Pons (tissue), 1 donor: ENCODE measurements at regions not wholly inside any gene's neighbourhood (a gene's known extent, or its start where the extent isn't known, plus 50 kb on each side); places are given as distances from the start of the nearest gene placed in this dataset.
"Not testable (repeated sequence)": the region's sequence is repeated elsewhere in the genome, so short reads cannot be mapped to it uniquely, and the experiment has no call there.

ENCODE experiments used
- DNase-seq: peaks from one replicate; pipeline ENCODE4 v3.0.0-alpha.2; 2016; ENCODE audit warnings: low spot score

DNA sequence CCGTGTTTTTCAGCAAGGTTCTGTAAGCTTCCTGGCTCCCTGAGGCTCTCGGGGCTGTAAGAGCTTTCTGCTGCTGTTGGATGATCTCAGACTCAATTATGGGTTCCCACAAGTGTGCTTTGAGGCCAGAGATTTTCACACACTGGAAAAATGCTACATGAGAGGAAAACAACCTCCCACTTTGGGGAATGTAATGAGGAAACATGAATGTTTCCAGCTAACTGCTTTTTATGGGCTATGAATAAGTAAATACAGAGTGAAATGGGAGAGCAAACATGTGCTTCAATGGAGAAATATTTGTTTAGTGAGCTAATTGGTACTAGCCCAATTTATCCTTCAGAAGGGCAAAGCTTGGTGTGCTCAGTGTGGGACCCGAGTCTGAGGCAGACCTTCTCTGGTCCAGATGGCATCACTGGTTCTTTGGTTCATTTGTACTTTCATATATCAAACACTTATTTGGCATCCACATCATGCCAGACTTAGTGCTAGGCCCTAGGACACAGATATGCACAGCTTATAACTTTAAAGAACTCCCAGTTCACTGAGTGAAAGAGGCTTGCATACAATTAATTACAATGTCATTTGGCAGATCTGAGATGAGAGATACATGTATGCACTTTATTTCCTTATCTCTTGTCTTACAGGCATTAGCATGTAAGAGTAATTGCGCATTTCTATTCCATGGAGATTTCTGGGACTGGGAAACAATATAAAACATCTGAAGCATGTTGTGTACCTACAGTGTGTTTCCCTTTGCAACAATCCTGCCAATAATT is 248.8 kb downstream of the RDH14 start:
- DNase-seq, result no peak

DNA sequence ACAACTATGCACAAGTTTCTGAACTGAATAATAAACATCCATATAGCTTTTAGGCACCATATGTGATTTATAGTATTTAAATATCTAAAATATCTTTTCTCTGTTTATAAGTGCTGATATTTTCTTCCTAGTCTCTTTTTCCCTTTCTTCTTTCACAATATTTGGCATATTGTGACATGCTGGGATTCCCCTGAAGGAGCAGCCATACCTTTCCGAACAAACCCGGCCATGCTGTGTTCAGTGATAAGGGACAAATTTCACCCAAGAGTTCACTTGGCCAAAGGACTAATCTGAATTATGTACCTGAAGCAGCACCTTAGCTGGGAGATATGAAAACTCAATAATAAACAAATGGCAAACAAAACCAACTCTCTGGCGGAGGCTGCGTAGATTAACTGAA is 250.8 kb downstream of the RDH14 start:
- no peak for DNase-seq

DNA sequence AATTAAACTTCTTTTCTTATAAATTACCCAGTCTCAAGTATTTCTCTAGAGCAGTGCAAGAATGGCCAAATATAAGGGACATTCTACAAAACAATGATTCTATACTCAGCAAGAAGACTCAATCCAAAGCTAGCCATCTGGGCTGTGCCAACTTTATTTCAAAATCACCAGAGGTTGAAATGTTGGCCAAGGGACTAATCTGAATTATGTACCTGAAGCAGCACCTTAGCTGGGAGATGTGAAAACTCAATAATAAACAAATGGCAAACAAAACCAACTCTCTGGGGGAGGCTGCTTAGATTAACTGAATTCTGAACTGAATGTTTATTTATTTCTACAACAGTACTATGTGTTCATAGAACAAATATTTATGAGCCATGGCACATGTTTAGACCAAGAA is 251.3 kb downstream of the RDH14 start:
- no peak for DNase-seq

DNA sequence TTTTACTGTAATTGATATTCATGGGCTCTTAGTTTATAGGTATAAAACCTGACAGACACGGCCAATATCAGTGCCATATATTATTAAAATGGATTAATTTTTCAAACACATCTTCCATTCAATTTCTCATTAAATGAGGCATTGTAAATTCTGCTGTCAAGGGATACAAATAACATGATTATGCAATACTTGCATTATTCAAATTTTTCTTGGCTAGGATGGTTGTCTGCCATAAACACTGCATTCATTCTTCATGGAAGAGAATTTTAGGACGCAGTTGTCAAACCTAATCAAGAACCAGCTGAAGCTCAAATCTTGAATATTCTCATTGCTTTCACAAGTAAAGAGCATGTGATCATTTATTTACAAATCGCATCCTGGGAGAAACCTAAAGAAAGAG is 255.6 kb downstream of the RDH14 start:
- no peak for DNase-seq

DNA sequence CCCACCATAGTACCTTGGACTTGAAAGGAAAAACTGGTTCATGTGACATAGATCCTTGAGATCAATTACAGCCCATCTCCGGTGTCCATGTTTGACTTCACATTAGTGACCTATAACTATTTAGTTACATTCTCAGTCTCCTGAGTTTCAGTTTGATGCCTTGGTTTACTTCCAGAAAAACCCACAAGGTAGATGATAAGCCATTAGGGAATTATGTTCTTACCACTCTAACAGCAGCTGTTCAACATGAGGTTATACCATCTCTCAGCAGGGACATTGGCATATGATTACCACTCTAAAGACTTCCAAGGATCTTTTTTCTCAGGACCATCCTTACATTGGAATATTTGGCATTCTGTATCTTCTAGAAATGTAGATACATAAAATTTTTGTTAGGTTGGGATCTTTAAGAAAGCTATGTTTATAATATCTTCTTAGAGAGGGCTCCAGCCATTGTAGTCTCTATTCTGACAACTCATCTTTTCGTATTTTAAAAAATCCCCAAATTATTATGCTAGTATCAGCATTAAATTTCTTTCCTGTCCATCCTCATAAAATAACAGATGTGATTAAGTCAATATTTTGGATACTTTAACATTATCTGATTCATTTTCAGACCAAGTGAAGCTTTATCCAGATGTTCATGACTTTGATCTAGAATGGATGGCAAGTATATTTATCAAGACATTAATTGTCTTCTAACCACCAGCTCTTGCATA is 258.9 kb downstream of the RDH14 start:
- DNase-seq, result no peak

DNA sequence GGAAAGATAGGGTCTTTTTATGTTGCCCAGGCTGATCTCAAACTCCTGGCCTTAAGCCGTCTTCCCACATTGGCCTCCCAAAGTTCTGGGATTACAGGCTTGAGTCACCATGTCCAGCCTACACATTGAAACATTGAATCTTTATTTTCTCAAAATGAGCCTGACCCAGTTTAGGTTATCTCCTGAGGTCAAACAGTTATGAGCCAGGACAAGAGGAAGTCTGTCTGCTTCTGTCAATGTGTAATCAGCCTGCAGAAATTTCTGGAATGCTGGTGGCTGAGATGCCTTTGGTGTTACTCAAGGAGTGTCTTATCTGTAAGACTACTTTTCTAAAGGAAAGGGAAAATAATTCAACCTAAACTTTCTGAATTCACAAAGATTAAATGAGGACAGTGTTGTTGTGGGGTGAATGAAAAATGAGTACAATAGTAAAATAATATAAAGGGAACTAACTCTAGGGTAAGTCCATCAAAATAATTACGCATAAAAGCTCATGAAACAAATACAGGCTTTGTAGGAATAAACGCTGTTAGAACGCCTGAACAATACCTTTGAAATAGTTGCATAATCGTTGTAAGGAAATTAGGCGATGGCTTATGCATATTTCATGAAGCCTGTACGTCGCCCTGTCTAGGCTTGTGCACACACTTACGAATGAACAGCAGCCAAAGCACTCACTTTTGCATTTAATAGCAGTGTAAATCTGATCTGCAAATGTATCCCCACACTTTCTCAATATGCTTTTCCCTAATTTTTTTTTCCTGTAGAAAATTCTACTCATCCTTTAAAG is 260.8 kb downstream of the RDH14 start:
- no peak for DNase-seq

DNA sequence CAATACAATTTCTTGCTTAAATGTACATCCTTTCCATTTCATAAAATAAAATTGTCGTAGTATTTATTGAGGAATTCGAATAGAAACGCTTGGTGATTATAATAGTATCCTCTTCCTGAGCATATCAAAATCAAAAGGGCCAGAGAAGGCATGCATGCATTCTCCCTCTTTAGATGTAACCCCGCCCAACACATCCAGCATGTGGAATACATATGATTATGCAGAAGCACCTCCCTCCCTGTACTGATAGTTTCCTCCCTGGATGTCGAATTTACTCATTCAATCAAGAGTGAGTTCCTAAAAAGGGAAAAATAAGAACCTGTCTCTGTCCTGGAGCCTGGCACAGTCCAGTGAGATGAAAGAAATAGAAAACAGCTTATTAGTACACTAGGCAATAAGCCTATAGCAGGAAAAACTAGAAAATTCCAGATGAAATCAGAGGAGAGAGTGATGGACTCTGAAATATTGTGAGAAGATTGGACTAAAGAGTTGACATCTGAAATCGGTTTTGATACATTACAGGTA is 262.9 kb downstream of the RDH14 start:
- DNase-seq, result no peak

DNA sequence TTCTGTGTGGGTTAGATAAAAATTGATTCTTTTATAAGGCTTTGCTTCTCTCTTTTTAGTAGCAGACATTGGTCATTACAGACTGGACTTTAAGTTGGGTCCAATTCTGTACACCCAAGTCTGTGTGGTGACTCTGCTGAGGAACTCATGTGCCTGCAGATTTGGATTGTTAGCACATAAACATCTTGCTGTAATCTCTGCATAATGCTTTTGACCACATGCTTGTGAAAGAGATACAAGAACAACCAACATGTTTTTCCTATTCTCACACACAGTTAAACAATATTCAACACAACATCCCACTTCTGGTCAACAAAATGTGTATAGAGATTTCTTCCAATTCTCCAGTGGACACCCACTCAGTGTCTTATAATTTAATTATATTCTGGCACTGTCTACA is 270.1 kb downstream of the RDH14 start:
- DNase-seq, result no peak

DNA sequence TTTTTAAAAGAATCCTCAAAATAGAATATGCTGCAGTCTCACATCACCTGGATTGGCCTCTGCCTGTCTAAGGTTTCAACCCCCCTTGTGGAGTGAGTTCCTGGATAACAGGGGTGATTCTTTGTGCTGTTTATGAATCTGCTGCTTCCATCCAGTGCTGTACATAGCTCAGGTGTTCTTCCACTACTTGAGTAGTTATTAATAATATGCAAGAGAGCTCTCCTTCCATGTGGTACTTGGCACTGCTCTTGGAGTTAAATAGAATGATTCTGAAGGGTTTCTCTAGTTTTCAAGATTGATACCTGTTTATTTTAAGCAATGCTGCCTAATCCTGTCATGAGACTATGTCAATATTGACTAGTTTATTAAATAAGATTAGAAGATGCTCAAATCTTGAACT is 273.6 kb downstream of the RDH14 start:
- no peak for DNase-seq

DNA sequence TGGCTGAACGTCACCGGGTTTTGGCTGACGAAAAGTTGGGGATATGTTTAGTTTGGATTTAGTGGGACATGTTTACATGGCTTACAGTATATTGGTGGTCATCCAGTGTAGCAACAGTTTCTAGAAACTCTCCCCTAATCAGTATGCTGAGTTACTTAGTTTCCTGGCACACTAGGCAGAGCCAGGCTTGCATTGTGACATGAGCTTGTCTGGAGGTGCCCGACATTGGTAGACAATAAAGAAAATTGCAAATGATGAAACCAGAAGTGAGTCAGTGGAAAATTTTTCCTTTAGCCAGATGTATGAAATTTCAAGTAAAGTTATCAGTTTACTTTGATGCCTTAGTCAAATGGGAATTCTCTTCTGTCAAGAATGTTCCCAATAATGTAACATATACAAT is 276.1 kb downstream of the RDH14 start:
- DNase-seq, result no peak

DNA sequence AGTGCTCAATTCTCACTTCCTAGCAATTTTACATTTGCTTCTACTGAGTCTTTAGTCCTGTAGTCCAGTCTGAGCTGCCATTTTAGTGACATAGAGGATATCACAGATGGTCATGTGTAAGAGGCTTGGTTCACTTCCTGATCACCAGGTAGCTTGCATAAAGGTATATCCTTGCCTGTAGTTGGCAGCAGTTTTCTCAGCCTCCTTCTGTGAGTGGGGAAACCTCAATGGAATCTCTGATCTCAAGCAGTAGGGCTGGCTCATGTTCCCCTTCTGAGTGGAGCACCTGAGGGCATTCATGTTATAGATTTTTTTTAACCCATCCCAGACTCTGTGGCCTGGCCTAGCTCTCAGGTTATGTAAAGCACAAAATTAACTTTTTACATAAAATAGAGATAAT is 278.4 kb downstream of the RDH14 start:
- DNase-seq, result no peak

DNA sequence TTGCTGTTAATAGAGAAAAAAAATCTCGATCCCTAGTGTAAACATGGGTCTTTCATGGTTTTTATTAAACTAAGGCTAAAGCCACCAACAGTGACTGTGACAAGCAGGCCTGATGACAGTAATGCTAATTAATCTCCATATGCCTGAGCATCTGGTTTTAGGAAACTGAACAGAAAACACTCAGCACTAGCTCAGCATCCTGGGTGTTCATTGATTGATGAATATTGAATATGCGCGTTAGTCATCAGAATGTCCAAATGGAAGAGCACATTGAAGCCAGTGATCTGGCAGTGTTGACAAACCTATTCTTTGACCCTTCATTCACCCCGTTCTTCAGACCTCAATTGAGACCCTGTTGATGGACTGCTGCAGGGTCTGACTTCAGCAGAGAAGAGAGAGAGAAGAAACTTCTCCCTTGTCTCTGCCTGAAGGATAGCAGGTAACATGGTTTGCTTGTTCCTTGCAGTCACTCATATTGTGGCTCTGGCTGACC is 283.8 kb downstream of the RDH14 start:
- no peak for DNase-seq

DNA sequence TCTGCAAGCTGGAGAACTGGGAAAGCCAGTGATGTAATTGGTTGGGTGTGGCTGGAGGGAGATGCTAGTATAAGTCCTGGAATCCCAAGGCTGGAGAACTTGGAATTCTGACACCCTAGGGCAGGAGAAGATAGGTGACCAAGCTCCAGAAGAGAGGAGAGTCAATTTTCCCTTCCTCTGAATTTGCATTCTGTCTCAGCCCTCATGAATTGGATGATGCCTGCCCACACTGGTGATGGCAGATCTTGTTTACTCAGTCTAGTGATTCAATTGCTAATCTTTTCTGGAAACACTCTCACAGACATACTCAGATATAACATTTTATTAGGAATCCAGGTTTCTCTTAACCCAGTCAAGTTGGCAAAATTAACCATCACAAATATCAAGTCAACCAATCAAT is 287.2 kb downstream of the RDH14 start:
- DNase-seq, result no peak

DNA sequence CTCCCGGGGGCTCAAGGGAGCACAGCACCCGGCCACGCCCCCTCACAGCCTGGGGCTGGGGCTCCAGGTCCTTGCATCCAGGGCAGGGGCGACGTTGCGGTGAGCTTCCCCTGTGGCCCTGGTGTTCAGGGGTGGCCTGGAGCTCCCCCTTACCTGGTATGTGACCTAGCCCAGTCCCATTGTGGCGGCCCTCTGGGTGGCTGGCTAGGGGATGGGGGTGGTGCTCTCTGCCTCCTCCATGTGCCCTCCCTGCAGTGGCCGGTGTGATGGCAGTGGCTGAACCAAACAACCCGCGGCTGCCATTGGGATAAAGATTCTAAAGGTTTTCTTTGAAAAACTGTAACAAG is 288.3 kb downstream of the RDH14 start:
- DNase-seq, result no peak

DNA sequence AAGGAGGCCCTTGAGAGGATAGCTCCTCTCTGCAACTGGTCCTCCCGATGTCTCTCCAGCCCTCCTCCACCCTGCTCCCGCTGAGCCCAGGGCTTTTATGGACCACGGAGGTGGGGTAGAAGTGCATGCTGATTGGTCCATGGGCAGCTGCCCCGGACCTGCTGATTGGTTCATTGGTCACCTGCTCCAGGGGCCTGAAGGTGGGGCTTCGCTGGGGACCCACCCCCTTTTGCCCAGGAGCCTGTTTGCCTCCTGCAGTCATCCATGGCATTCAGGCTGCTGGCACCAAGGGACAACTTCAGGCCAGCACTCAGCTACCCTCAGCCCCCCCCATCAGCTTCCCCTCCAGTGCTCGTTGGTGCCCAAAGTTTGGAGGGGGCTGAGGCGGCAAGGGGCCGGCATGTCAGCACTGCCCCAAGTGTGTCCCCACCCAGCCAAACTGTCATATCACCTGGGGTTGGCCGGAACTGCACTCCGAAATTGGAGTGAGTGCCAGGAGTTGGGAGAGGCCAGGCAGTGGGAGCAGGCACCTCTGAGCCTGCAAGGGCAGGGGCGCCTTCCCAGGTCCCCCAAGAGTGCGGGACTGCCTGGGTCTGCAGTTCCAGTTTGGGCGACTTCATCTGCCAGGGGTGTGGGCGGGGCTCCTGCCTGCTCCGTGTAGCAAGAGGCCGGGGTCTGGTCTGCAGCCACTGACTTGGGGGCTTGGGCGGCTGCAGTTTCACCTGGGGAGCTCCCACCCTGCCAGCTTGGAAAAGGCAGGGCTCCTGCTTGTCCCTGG is 288.9 kb downstream of the RDH14 start:
- DNase-seq, result no peak

DNA sequence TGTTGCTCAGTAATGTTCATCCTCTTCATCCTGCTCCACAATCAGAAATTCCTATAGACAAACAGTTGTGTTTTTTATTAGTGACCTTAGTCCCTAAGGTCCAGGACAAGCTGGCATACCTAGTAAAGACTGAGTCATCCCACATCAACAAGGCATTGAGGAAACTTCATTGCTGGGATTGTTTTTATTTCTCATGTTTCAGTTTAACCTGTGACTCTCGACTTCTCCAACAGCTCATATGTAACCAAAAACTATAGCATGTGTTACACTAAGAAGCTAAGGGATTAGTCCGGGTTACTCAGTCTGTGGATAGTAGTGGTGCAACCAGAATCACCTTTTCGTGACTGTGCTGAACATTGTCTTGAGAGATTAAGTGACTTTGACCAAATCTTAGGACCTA is 292.1 kb downstream of the RDH14 start:
- no peak for DNase-seq

DNA sequence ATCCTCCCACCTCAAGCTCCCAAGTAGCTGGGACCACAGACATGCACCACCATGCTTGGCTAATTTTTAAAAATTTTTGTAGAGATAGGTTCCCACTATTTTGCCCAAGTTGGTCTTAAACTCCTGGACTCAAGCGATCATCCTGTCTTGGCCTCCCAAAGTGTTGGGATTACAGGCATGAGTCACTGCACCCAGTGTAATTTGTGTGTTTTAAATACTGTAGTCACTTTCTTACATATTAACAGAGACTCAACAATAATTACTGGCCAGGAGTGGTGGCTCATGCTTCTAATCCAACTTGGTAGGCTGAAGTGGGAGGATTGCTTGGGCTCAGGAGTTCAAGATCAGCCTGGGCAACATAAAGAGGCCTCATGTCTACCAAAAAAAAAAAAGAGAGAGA is 293.0 kb downstream of the RDH14 start:
- no peak for DNase-seq

DNA sequence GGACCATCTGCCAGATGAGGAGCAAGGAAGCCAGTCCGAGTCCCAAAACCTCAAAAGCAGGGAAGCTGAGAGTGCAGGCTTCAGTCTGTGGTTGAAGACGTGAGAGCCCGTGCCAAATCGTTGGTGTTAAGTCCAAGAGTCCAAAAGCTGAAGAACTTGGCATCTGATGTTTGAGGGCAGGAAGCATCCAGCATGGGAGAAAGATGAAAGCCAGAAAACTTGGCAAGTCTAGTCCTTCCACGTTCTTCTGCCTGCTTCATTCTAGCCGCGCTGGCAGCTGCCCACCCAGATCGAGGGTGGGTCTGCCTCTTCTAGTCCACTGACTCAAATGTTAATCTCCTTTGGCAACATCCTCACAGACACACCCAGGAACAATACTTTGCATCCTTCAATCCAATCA is 293.8 kb downstream of the RDH14 start:
- not testable (repeated sequence) for DNase-seq

DNA sequence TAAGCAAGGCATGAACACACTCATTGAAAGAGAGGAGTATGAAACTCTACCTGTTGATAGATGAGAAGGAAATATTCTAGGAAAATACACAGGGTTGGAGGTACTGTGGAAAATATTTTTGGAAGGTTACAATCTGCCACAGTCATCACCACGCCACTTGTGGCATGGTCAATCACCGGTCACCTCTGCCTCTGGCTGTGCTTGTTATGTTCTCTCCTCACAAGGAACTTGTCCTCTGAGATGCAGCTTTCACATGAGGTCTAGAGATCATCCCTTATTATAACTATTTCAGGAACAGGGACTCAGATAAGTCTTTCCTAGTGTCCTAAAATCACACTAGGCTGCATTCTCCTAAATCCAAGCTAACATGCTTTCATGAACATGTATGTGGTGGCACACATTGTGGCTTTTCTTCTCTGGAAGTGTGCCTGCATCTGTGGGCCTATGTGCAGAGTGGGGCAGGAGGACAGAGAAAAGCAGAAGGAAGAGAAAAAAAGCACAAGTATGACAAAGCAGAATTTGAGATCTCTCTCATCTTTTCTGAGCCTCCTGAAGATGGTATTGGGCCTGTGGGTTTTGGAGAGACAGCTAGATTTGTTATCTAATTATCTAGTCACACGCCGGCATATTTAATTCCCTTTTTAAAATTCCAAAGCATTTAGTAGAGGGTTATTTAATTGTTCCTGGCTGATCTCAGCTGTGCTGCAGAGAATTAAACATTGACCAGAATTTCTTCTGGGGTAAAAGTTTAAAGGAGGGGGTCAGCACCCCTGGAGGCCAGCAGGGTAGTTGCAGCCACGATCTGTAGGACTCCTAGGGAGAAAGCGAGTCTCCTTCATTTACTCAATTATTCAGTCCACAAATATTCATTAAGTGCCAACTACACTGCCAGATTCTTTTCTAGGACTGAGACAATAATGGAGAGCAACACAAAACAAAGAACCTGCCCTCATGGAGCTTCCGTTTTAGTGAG is 294.6 kb downstream of the RDH14 start:
- no peak for DNase-seq

DNA sequence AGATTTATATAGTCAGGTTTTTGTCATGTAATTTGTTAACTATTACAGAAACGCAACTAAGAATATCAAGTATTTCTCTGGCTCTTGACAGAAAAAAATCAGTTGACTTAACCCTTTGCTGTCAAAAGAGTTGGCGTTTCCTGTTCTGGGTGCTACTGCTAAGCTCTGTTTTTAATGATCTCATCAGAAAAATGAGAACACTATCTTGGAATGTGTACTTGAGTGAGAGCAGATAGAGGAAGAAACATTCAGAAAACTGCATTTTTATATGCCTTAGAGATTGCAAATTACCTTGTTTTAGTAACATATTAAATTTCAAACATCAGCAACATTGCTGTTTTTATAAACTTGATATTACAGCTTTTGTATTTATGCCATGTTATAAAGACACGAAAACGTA is 297.9 kb downstream of the RDH14 start:
- DNase-seq, result no peak
